Stimulated activated CD4-positive, alpha-beta T cell treated with anti-CD3 and anti-CD28 coated beads, TNF-alpha, amount 100 ng/mL, for 48 hours (primary cell): ENCODE measurements at regions not wholly inside any gene's neighbourhood (a gene's known extent, or its start where the extent isn't known, plus 50 kb on each side); places are given as distances from the start of the nearest gene placed in this dataset.

ENCODE experiments used
- DNase-seq, 3 donors: peaks; one replicate each; pipeline ENCODE4 v3.0.0-alpha.2; 2020; ENCODE audit warnings: low read depth in 3 of 3

- no peak for DNase-seq
These were observed 1682.4 kb downstream of the MAT2B start for GRCh38 chr5:165187815-165188214.

- DNase-seq = no peak
These were observed 1683.2 kb downstream of the MAT2B start for GRCh38 chr5:165188556-165189175.

GRCh38 chr5:165196961-165197360 lies 1691.5 kb downstream of the MAT2B start:
- DNase-seq = no peak

GRCh38 chr5:165201369-165201768 lies 1696.0 kb downstream of the MAT2B start:
- DNase-seq = no peak

GRCh38 chr5:165201771-165202518 lies 1696.5 kb downstream of the MAT2B start:
- no peak for DNase-seq

GRCh38 chr5:165202519-165202910 lies 1697.1 kb downstream of the MAT2B start:
- DNase-seq = no peak

GRCh38 chr5:165209101-165209727 lies 1703.8 kb downstream of the MAT2B start:
- no peak for DNase-seq

GRCh38 chr5:165224366-165225045 lies 1719.1 kb downstream of the MAT2B start:
- DNase-seq = no peak

- no peak for DNase-seq
These were observed 1722.1 kb downstream of the MAT2B start for GRCh38 chr5:165227515-165227914.

GRCh38 chr5:165228184-165228583 lies 1722.8 kb downstream of the MAT2B start:
- DNase-seq = no peak

GRCh38 chr5:165231821-165232508 lies 1726.5 kb downstream of the MAT2B start:
- no peak for DNase-seq

- no peak for DNase-seq
These were observed 1727.2 kb downstream of the MAT2B start for GRCh38 chr5:165232509-165233028.

- no peak for DNase-seq
These were observed 1736.4 kb downstream of the MAT2B start for GRCh38 chr5:165241811-165242210.

GRCh38 chr5:165242646-165243045 lies 1737.2 kb downstream of the MAT2B start:
- DNase-seq = no peak

- no peak for DNase-seq
These were observed 1739.0 kb downstream of the MAT2B start for GRCh38 chr5:165244407-165244806.

GRCh38 chr5:165258197-165258771 lies 1752.9 kb downstream of the MAT2B start:
- no peak for DNase-seq

- no peak for DNase-seq
These were observed 1755.0 kb downstream of the MAT2B start for GRCh38 chr5:165260426-165260825.

GRCh38 chr5:165263536-165263935 lies 1758.1 kb downstream of the MAT2B start:
- no peak for DNase-seq

- DNase-seq = no peak
These were observed 1761.5 kb downstream of the MAT2B start for GRCh38 chr5:165266939-165267338.

GRCh38 chr5:165272436-165272835 lies 1767.0 kb downstream of the MAT2B start:
- no peak for DNase-seq

GRCh38 chr5:165277661-165278060 lies 1772.2 kb downstream of the MAT2B start:
- no peak for DNase-seq
